ENCODE measurements at regions not wholly inside any gene's neighbourhood (a gene's known extent, or its start where the extent isn't known, plus 50 kb on each side); places are given as distances from the start of the nearest gene placed in this dataset.
"Not testable (repeated sequence)": the region's sequence is repeated elsewhere in the genome, so short reads cannot be mapped to it uniquely, and the experiment has no call there.

DNA sequence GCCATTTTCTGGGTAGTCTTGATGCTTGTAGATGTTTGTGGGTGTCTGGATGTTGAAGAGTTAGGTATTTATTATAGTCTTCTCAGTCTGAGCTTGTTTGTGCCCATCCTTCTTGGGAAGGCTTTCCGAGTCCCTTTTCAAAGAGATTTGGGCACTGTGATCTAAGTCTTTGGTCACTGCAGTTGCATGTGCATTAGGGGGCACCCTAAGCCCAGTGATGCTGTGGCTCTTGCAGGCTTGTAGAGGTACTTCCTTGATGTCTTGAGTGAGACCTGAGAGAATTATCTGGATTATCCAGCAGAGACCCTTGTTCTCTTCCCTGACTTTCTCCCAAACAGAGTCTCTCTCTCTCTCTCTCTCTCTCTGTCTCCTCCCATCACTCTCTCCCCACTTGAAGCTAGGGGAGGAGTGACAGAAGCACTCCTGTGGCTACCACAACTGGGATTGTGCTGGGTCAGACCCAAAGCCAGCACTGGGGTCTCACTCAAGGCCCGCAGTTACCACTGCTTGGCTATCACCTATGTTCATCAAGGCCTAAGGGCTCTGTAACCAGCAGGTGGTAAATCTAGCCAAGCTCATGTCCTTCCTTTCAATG is 68.5 kb downstream of the TMCO5A start:
- intact Hi-C loops (cut with DNase I) = loop anchor here (10.0 kb wide), 2 partner anchors 252 to 392 kb away; partner anchors contain the start of gene SPRED1
- no peak for DNase-seq (ENCODE audit: low spot score)

DNA sequence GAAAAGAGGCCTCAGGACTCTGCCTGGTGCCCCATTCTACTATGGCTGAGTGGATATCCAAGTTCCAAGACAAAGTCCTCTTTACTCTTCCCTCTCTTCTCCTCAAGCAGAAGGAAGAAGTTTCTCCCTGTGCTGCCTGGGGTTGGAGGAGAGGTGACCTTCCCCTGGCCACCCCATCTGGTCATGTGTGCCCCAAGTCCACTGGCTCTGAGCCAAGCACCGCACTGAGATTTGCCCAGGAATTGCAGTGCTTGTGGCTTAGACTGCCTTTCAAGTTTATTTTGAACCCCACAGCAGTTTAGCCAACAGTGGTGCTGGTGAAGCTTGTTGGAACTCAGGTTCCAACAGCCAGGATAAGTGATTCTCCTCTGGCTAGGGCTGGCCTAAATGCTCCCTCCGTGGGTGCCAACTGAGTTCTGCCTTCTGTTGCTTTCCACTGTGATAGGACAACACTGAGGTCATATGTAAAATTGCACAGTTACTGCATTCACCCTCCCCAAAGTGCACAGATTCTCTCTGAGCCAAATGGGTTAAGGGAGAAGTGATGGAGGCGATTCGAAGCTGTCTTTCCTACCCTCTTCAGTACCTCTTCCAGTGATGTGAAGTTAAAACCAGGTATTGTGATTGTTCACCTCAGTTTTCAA is 69.9 kb downstream of the TMCO5A start:
- intact Hi-C loops (cut with DNase I) = loop anchor here (10.0 kb wide), 2 partner anchors 250 to 390 kb away; partner anchors contain the start of gene SPRED1
- DNase-seq (ENCODE audit: low spot score) = no peak

DNA sequence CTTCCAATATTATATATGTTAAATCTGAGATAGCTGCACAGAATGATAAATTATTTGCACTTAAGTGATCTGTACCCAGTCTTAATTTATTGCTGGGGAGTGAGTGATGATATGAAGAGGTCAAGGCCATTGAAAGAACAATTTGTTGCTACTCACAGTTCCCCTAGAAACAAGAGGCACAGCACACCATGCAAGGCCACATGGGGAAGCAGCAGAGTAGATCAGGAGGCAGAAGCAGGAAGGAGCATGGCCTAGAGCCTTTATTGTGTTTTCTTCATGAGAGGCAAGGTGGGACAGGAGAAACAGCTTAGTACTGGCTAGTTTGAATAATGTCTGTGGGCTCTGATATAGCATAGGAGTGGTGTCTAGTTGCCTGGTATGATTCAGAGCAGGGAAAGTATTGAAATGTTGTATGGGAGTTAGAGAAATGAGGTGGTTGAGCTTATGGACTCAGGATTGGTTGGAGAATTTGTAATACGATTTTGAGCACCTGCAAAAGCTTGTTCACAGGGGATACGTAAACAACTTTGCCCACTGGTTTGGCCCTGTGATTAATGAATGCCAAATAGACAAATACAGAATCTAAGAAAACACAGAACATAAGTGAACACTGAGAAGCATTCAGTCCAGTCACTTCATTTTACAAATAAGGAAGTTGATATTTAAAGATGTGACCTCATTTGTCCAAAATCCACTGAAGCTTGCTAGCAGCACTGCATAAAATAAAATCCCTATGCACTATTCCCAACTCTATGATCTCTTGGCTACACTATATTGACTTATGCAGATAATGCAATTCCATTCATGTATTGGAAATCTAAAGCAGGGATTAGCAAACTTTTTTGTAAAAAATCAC is 71.7 kb downstream of the TMCO5A start:
- DNase-seq (ENCODE audit: low spot score) = no peak
- intact Hi-C loops (cut with DNase I) = loop anchor here (10.0 kb wide), 2 partner anchors 249 to 389 kb away; partner anchors contain the start of gene SPRED1

DNA sequence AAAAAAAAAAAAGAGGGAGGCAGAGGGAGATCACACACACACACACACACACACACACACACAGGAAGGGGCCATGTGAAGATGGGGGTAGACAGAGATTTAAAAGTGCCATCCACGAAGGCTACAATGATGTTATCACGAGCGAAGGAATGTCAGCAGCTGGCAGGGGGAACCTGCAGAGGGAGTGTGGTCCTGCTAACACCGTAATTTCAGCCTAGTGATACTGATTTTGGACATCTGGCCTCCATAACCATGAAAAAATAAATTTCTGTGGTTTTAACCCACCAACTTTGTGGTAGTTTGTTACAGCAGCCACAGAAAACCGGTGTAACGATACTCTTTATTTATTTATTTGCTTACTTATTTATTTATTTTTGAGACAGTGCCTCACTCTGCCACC is 76.0 kb downstream of the TMCO5A start:
- no peak for DNase-seq (ENCODE audit: low spot score)
- intact Hi-C loops (cut with DNase I) = loop anchor here (5.0 kb wide), 1 partner anchor 47 kb away; no protein-coding TSS in a partner anchor

DNA sequence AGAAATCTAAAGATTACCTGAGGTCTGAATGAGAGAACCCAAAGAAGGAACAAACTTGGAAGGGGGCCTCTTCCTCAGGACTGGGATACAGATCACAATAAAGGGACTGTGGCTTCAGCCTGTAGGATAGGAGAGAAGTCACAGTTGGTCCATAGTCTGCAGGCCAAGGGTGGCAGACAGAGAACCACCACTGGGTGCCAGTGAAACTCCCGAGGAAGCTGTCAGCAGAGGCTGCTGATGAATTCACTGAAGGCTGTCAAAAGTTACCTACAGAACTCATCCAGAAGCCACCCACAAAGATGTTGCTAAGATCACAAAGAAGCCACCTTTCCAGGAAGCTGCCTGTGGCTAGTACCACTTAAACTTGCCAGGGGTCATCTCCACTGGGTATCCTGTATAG is 78.5 kb downstream of the TMCO5A start:
- intact Hi-C loops (cut with DNase I) = loop anchor here (5.0 kb wide), 1 partner anchor 44 kb away; no protein-coding TSS in a partner anchor
- no peak for DNase-seq (ENCODE audit: low spot score)

DNA sequence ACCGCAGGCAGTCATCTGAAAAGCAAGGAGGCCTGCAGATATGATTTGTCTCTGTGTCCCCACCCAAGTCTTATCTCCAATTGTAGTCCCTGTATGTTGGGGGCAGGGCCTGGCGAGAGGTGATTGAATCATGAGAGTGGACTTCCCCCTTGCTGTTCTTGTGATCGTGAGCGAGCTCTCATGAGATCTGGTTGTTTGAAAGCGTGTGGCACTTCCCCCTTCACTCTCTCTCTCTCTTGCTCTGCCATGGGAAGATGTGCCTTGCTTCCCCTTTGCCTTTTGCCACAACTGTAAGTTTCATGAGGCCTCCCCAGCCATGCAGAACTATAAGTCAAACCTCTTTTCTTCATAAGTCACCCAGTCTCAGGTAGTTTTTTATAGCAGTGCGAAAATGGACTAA is 83.3 kb downstream of the TMCO5A start:
- DNase-seq (ENCODE audit: low spot score) = no peak
- intact Hi-C loops (cut with DNase I) = no loop called here

DNA sequence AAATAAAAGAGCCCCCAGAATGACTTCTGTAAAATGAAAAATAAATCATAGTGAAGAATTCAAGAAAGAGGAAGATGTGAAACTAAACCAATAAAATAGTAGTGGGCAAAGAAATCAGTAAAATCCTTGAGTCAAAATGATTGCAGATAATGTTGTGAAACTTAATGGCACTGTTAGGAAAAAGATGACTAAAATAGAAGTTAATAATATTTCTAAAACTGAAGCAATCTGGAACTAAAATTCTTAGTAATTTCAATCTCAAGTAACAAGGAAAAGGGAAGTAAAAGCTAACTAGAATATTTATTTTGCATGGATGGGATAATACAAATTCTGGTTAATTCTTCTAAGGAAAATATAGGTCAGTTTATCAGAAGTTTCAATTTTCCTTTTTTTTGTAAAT is 84.6 kb downstream of the TMCO5A start:
- DNase-seq (ENCODE audit: low spot score) = no peak
- intact Hi-C loops (cut with DNase I) = no loop called here

DNA sequence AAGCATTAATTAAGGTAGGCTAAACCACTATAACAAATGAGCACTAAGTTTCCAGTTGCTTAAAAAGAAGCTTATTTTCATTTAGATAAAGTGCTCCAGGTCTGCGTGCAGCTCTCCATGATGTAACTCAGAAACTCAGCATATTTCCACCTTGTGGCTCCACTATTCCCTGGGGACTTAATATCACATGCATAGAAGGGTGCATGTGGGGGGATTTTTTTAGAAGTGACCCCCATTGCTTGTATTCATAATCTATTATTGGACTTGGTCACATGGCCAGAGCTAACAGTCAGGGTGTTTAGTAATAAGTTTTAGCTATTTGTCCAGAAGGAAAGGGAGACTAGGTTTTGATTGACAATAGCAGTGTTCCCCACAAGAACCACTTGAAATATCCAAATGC is 86.8 kb downstream of the TMCO5A start:
- DNase-seq (ENCODE audit: low spot score) = no peak

DNA sequence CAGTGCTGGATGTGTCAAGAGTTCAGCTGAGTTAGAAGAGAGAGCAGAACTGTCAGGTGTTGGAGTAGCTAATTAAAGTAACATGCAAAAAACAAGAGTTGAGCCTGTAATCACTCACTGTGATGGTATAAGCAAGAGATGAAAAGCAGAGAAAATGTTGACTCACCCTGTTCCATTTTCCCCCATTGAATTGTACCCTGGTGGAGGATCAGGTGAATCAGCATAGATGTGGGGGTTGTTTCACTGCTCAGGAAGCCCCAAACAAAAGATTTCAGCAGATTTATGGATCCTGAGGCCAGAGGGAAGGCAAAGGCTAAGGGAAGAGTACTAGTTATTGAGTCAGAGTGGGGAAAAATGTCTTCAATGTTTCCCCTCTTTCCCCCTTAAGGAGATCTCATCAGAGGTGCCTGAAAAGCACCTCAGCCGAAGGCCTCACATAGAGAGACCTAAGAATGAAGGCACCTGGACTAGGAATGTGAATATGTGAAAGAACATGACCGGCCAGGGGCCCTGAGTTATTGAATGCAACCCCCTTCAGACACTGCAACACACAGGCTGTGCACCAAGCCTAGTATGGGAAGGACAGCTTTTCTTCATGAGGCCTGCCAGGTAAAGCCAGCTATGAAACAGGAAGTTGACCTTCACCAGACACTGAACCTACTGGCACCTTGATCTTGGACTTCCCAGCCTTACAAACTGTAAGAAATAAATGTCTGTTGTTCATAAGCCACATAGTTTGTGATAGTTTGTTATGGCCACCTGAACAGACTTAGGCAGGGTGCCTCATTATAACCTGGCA is 90.1 kb downstream of the TMCO5A start:
- intact Hi-C loops (cut with DNase I) = no loop called here
- no peak for DNase-seq (ENCODE audit: low spot score)

More for the DNA sequence above, 86.8 kb downstream of the TMCO5A start:
- intact Hi-C loops (cut with DNase I) = no loop called here

DNA sequence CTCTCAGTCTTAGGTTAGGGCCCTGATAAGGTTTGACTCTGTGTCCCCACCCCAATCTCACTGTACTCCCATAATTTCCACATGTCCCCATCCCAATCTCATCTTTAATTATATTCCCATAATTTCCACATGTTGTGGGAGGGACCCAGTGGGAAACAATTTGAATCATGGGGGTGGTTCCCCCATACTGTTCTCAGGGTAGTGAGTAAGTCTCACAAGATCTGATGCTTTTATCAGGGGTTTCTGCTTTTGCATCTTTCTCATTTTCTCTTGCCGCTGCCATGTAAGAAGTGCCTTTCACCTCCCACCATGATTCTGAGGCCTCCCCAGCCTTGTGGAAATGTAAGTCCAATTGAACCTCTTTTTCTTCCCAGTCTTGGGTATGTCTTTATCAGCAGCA is 91.2 kb downstream of the TMCO5A start:
- DNase-seq (ENCODE audit: low spot score); intact Hi-C loops (cut with DNase I): not testable (repeated sequence)

DNA sequence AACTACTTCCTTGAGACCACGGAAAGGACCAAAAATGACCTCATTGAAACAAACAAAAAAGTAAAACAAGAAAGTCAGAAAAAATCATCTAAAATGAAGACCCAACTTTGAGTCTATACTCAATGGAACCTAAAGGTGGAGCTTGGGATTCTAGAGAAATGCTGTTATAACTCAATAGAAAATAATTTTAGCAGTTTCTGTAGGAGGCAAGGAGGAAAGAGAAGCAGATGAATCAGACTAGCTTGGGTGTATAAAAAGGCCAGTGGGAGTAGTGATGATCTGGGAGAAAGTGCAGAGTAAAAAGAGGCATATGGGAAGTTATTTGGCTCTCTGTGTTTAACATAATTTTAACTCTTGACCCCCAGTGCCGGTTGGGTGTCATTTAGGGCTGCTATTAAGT is 94.4 kb downstream of the TMCO5A start:
- intact Hi-C loops (cut with DNase I) = no loop called here
- no peak for DNase-seq (ENCODE audit: low spot score)

DNA sequence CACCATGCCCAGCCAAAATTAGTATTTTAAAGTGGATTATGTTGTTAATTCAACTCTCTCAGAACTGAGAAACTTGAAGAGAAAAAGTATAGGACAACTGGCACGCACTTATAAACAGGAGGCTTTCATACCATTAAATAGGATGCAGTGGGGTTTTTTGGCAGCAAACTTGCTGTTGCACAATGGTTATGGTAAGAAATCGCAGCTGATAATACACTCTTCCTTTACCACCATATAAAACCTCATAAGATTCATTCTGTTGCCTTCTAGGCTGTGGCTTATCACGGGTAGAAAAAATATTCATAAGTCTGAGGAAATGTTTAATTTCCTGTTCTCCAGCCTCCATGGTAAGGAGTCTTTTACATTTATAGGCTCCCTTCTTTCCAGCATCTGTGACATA is 95.3 kb downstream of the TMCO5A start:
- no peak for DNase-seq (ENCODE audit: low spot score)
- intact Hi-C loops (cut with DNase I) = no loop called here

DNA sequence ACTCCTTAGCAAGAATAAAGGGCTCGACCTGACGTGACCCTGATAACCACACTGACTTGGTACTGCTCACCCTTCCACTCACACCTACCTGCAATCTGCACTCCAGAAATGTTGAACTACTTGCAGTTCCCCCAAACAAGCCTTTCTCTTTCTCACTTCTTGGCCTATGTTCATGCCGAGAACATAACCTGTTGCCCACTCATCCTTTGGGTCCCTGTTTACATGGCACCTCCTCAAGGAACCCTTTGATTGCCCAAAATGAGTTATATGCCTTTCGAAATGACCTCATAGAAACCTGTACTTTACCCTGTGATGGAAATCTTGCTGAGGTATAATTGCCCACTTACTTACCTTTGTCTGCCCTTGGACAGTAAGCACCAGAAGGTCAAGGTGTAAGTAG is 96.2 kb downstream of the TMCO5A start:
- intact Hi-C loops (cut with DNase I) = no loop called here
- no peak for DNase-seq (ENCODE audit: low spot score)

DNA sequence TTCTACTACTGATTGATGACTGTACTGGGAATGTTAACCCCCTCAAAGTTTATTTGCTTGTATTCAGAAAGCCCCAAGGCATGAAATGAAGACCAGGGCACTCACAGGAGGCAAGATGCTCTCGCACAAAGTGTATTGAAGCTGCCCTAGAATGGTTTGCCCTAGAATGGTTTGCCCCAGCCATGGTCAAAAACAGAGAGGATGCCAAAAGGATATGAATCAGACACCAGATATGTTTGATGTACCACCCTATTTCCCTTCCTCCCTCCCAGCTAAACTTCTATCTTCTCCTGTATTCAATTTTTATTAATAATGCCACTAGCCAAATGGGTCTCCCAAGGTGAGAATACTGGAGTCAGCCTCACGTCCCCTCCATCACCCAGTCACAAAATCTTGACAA is 101.3 kb downstream of the TMCO5A start:
- intact Hi-C loops (cut with DNase I) = no loop called here
- DNase-seq (ENCODE audit: low spot score) = no peak

DNA sequence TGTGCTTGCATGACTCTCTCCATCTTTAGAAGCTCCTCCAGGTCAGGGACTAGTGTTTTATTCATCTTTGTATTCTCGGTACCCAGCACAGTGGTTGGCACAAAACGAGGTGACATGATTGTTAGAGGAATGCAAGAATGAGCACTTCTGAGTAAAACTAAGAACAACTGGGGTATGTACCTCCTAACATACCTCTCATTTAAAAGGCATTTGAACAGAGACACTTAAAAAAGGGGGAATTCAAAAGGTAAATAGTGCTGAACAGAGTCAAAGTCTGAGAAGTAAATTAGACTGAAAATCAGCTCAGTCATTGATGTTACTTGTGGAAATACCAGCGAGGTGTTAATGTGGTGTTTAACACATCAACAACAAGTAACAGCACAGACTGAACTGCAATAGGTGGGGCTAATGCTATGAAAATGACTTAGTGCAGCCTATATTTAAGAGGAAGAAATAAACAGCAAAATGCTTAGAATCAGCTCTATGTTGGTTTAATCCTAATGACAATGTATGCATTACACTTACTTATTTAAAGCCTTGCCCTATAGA is 102.4 kb downstream of the TMCO5A start:
- intact Hi-C loops (cut with DNase I) = no loop called here
- DNase-seq (ENCODE audit: low spot score) = no peak

DNA sequence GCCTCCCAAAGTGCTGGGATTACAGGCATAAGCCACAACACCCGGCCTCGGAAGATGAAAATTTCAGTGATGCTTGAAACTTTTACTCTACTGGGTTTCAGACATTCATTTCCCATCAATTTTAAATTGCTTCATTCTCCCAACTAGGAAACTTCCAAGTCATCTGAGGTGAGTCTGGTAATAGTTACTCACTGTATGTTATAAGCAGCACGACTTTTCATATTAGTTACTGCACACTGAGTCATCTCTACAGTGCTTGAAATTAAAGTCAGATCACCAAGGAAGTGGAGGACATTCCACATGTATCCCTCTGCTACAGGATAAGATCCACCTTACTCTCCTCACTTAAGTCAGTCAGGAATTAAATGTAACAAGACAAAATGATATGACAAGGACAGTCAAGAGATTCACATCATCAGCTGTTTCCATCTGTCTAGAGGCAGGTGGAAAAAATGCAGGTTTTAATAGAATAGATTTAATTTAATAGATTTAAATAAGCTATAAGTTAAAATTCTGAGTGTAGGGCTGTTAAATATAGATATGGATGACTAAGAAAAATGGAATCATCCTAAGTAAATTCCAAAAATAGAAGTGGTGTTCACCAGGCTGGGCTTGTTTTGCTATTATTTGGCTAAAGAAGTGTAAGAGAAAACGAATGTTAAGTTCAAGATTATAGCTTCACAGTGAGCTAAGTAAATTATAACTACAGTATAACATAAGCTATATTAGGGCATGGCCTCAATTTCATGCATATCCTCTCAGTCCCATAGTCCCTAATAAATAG is 104.4 kb downstream of the TMCO5A start:
- DNase-seq (ENCODE audit: low spot score) = no peak
- intact Hi-C loops (cut with DNase I) = no loop called here

DNA sequence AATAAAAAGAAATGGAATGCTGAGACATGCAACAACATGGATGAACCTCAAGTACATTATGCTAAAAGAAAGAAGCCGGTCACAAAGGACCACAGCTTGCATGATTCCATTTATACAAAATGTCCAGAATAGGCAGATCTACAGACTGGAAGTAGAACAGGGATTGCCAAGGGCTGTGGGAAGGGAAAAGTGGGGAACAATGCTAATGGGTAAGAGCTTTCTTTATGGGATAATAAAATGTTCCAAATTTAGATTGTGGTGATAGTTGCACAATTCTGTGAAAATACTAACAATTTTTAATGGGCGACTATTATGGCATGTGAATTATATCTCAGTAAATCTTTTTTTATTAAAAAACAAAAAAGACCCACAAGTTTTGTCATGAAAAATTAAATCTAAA is 106.2 kb downstream of the TMCO5A start:
- no peak for DNase-seq (ENCODE audit: low spot score)
- intact Hi-C loops (cut with DNase I) = no loop called here

DNA sequence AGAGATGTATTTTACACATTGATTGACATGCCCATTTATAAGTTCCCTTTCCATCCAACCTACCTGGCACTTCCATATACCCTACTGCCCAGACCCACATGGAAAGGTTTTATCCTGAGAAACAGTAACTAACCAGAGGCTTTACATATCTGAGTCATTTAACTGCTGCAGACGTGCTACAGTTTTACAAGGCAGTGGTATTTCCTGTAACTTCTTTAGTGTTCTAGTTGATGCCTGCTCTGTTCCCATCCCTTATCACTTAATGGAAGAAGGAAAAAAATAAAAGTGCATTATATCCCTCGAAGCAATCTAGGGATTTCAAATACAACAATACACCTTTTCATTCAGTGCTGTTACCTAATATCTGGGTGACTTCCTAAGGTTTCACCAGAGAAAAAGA is 107.1 kb downstream of the TMCO5A start:
- intact Hi-C loops (cut with DNase I) = no loop called here
- no peak for DNase-seq (ENCODE audit: low spot score)

DNA sequence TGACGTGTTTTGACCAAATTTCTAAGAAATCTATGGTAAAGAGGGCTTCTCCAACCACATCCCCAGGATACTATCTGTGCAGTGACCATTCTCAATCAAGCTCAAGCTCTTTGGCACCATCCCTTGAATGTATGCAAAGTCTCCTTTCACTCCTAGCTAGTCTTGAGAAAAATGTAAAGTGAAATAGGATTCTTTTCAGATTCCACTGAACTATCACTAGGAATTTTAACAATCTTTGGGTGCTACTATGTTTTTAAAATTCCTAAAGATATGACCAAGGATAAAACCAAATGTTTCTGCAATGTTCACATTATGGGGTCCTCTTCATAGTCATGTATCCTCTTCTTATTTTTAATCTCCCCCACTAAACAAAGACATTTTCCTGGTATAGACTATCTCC is 107.8 kb downstream of the TMCO5A start:
- no peak for DNase-seq (ENCODE audit: low spot score)
- intact Hi-C loops (cut with DNase I) = no loop called here

All from cardiac septum (tissue), 1 donor.